GM18517 (cell line): ENCODE measurements at regions not wholly inside any gene's neighbourhood (a gene's known extent, or its start where the extent isn't known, plus 50 kb on each side); places are given as distances from the start of the nearest gene placed in this dataset.
"Not testable (repeated sequence)": the region's sequence is repeated elsewhere in the genome, so short reads cannot be mapped to it uniquely, and the experiment has no call there.

Source experiments
- ATAC-seq: cut with Tn5 transposase; IDR thresholded peaks from one replicate; pipeline ENCODE4 v1.9.1; 2021; ENCODE audit warnings: mild to moderate bottlenecking, moderate library complexity; ENCODE audit not compliant: unreplicated experiment

DNA sequence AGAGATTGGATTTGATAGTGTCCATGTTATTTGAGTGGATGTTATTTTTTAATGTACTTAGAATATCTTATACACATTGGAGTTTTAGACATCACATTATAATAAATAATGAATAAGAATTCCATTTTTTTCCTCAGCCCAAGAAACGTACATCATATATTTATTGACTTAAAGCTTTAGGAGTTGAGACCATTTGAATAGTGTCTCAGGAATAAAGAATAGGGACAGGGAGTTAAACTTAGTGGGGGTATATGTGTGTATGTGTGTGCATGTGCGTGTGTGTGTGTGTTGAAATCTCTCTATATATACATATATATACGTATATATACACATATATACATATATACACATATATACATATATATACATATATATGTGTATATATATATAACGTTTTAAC is 542.9 kb upstream of the CHD1 start:
- ATAC-seq: not testable (repeated sequence)

DNA sequence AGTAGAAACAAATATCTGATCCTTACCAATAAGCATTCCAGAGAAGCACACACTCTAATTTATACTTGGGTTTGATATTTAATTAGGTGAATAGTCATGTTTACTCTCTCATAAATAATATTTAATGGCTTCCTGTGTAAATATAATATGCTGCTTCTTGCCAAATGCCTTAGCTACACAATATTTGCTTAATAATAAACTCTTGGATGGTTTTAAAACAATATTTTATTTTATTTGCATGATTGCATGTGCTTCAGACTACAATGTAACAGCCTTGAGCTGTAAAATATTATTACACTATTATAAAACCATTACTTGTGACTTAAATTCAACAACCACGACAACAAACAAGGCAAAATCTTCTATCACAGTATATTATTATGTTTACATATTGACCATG is 542.4 kb upstream of the CHD1 start:
- ATAC-seq: not testable (repeated sequence)

DNA sequence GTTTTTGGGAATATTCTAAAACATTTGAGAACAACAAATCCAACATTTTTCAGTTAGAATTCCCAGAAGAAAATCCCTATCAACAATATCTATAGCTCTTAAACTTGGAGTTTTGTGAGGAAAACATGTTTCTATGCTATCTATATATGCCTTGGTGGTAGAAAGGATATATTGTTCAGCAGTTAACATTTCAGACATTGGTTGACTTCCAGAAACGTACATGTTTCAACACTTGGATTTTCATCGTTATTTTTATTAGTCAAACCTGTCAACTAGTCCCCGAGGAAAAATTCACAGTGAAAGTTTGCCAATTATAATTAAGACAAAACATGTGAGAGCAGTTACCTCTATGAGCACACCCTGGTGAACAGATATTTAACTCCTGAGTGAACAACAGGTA is 541.8 kb upstream of the CHD1 start:
- not testable (repeated sequence) for ATAC-seq

DNA sequence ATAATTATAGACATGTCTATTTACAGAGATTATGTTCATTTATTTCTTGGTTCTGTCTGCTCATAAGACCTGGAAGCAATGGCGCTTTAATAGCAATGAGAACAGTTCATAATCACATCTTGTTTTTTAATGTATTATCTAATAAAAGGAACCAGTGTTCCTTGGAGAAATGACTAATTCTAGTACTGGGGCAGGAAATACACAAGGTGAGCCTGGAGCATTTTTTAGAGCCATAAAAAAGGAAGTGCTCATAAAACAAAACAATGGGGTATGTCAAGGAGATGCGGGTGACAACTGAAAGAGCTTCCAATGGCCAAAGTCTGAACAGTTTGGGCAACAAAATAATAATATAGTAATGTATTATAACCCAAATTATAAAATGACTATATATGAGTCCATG is 531.9 kb upstream of the CHD1 start:
- ATAC-seq: no peak

GRCh38 chr5:99453196-99453595 is 524.4 kb upstream of the CHD1 start:
- ATAC-seq: no peak

DNA sequence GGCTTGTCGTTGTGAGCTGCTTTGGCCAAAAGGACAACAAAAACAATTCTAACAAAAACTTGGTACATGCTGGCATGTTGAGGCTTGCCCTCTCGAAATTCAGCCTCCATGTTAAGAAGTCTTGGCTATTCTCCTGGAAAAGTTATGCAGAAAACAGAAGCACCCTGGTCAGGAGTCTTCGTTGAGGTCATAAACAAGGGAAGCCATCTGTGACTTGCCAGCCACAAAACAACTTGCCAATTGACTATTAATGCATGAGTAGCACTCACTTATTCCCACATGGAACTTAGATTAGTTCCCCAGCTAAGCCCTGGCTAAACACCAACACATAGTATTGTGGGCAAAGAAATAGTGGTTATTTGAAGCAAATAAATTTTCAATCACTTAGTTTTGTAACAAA is 521.0 kb upstream of the CHD1 start:
- ATAC-seq: no peak

GRCh38 chr5:99445805-99446204 is 517.0 kb upstream of the CHD1 start:
- ATAC-seq: no peak

DNA sequence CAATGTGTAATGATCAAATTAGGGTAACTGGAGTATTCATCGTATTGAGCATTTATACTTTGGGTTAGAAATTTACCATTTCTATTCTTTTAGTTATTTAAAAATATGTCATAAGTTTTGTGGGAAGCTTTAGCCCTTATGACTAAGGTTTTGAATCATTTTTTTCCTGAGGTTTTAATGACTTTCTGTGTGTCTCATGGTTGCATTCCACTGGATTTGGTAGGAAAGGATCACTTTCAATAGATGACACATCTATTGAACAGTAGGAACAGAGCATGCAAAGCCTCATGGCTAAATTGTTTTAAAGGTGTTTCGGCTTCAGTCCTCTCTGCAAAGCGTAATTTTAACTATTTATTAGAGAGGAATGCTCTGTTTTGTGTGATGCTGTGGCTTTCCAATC is 512.4 kb upstream of the CHD1 start:
- no peak for ATAC-seq

DNA sequence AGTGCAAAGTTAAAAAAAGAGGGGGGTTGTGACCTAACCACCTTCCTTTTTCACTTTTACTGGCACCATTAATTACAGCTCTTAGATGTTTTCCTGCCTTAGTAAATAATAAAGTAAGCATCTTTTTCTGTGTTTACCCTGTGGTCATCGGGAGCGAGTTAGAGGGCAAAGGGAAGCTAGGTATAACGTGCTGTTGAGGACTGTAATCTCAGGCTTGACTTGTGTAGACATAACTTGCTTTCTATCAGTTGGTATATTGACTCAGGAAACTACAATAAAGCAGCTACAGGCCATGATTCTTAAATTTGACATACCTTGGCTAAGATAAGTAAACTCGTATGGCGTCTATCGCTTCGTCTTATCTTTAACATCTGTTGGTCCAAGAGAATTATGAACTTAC is 509.8 kb upstream of the CHD1 start:
- ATAC-seq: no peak

GRCh38 chr5:99437986-99438385 is 509.2 kb upstream of the CHD1 start:
- no peak for ATAC-seq

GRCh38 chr5:99423396-99423795 is 494.6 kb upstream of the CHD1 start:
- not testable (repeated sequence) for ATAC-seq

- not testable (repeated sequence) for ATAC-seq
These were observed 489.8 kb upstream of the CHD1 start for GRCh38 chr5:99418640-99419039.

DNA sequence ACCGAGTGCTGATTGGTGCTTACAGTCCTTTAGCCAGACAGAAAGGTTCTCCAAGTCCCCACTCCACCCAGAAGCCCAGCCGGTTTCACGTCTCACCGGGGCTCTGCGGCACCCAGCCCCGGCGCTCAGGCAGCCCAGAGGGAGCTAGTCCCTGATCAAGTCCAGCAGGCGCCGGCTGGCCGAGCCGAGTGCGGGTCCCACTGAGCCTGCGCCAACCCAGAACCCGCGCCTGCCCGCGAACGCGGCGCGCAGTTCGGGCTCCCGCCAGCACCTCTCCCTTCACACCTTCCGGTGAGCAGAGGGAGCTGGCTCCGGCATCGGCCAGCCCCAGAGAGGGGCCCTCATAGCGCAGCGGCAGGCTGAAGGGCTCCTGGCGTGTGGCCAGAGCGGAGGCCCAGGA is 481.6 kb upstream of the CHD1 start:
- not testable (repeated sequence) for ATAC-seq

DNA sequence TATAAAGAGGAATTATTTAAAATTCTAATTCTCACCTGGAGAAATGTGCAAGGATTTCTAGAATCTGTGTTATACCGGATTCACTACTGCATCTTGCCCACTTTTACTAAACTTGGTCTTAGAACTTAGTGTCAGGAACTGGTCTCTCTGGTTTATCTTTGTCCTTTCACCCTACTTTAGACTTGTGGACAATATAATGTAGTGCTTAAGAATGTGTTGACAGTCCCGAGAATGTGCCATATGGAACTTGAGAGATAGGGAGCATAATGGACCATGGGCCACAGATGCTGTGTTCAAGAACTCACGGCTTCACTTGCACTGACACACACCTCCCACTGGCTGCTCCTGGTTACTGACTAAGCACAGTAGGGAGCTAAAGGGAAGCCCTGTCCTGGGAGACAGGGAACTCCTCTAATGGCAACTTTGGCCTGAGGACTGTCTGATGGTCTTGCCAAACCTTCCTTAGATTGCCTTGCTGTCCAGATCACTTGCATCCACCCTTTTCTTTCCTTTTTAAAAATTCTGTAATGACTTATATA is 476.0 kb upstream of the CHD1 start:
- ATAC-seq: not testable (repeated sequence)

DNA sequence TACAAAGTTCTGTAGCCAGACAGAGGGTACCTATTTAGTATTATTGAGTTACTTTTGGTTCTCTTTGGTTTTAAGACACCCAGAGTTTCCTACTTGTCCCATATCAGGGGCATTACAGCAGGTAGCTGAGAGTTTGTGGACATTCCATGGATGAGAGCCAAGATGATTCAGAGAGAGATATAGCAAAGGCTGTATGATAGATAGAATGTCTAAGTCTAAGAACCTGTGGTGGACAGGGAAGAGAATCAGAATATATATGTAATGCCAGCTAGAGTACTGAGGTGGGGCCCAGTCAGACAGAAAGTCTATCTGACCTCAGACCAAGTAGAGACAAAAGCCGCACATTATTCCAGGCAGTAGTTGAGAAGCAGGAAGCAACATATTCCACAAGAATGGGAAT is 471.8 kb upstream of the CHD1 start:
- not testable (repeated sequence) for ATAC-seq

DNA sequence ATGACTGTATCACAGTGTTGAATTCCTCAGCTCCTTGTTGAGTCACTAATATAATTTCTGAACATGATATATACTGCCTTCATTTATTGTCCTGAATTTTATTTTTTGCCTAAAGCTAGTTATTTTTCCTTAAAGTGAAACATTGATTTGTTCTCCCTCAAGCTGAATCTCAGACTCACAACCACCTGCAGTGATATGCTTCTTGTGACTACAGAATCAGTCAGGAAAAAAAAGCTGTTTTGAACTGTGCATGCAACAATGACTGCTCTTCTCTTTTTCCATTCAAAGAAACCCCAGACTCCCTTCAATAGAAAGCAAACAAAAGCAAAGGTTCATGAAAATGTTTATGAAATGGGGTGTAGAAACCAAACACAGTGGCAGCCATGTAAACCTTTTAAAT is 470.2 kb upstream of the CHD1 start:
- no peak for ATAC-seq

DNA sequence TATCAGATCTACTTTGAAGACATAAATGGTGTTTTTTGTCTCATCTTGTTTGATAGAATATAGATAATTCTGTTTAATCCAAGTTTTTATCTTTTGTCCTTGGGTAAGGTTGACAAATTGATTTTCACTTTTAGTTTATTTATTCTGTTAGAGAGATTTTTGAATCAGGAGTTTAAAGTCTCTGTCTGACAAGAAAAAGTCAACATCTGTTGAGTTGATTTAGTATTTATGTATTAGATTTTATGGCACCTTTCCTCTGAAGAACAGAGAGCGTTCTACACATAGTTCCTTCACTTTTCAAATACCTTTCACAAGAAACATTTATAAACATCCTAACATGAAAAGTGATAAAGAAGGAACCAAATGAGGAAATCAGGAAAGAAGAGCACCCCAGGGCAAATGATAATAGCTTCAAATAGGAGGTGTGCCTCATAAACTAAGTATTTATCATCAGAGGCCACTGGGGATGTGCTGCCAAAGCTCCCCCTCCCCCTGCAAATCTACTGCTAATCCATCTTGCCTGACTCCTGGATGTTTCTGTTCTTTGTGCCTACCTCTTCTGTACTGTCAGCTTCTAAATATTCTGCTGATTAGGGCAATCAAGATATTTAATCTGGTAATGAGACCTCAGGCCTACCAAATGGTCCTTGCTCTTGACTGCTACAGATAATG is 457.7 kb upstream of the CHD1 start:
- no peak for ATAC-seq

GRCh38 chr5:99379187-99379586 is 450.4 kb upstream of the CHD1 start:
- ATAC-seq: no peak

DNA sequence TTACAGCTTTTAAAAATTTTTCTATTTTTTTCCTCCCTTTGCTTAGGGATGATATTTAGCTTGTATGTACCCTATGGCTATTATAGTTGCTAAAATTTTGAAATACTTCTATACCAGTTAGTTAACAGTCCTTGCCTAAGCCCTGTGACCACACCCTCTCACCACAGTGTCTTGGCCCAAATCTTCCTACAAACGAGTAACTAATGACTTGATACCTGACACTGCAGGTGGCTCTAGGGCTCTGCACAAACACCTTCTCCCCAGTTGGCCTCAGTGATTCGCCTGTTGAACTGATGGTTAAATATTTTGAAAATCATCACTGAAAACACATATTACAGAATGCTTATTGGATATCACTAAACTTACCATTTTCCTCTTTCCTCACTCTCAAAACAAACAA is 449.6 kb upstream of the CHD1 start:
- no peak for ATAC-seq

DNA sequence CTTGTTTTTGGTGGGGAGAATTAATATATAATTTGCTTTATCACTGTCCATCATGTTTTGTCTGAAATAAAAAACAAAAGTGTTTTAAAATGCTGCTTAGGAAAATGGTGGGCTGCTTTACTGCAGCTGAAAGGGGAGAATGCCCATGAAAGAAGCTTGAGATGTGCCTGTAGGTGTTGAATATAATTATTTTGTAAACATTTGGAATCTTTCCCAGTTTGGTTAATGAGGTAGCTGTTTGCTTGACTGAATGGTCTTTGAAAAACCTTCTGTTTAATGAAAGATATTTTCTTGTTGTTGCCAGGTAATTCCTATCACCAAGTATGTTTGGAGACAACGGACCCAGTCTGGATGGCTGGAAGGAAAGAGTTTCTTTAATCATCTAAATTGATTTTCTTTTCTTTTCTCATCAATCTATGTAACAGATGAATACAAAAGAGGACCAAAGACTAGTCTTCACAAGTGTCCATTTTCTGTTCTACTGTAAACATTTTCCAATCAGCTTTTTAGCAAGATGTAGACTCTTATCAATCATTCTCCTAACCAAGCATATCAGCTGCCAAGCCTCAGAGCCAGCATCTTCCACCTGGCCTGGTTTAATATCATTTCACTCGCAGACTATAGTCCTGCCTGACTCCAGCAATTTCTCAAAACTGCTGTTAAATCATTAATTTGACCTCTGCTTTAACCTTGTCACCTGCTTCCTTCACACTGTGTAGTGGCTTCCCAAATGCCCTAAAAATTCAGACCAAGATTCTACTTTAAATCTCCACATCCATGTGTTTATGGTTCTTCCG is 441.2 kb upstream of the CHD1 start:
- no peak for ATAC-seq

GRCh38 chr5:99368726-99369125 is 439.9 kb upstream of the CHD1 start:
- ATAC-seq: no peak

DNA sequence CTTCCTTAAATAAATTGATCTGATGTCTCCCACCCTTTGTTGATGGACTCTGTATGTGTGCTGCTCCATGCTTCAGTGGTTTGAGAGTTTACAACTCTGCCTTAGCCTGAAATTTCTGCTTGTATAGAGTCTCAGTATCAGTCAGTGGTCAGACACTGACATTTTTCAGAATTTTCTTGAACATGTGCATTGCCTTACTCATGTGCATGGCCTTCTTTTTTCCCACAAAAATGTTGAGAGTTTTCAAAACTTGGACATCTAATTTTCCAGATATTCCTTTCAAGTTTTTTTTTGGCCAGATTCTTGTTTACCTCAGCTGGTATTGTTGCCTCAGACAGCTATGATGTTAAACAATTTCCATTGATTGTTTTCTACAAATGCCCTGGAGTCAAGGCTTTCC is 427.1 kb upstream of the CHD1 start:
- no peak for ATAC-seq
